ENCODE measurements at regions not wholly inside any gene's neighbourhood (a gene's known extent, or its start where the extent isn't known, plus 50 kb on each side); places are given as distances from the start of the nearest gene placed in this dataset.

- no peak for DNase-seq (ENCODE audit: low spot score)
- H3K9me3 ChIP-seq (ENCODE audit: low read depth) = no peaks in the 10 kb centered on the region
- H3K4me3 ChIP-seq = no peak overlapping the region
- Mint-ChIP-seq H3K27me3 (ENCODE audit: insufficient read depth, low read depth) (no peaks in the 10 kb centered on the region), H3K27ac (no peak overlapping the region), H3K4me1 (no peaks in the 10 kb centered on the region), H3K36me3 (no peaks in the 10 kb centered on the region), H3K9me3 (no peaks in the 10 kb centered on the region), H3K4me3 (no peak overlapping the region)
- no peaks in the 10 kb centered on the region for H3F3A ChIP-seq (ENCODE audit: low read depth)
- H3K27ac ChIP-seq = no peak overlapping the region
- TF ChIP-seq CTCF (IDR thresholded peaks at IDR 0.05) (no peak), EZH2phosphoT487 (IDR thresholded peaks at IDR 0.05) (no peak), EZH2 (IDR thresholded peaks at IDR 0.05) (no peak)
- no peaks in the 10 kb centered on the region for H3K27me3 ChIP-seq
- no peak overlapping the region for H3K4me2 ChIP-seq
- H3K79me2 ChIP-seq (ENCODE audit: low read depth) = no peaks in the 10 kb centered on the region
- no peaks in the 10 kb centered on the region for H4K20me1 ChIP-seq (ENCODE audit: low read depth)
- H3K36me3 ChIP-seq = no peaks in the 10 kb centered on the region
- no peak overlapping the region for H3K9ac ChIP-seq
- H3K4me1 ChIP-seq = no peaks in the 10 kb centered on the region
- peak overlapping the region; percentile 13 for H2AFZ ChIP-seq (replicated peaks)
These were observed 122.1 kb upstream of the PHACTR1 start for GRCh38 chr6:12594530-12594893.

- H3K9ac ChIP-seq = no peak overlapping the region
- Mint-ChIP-seq H3K4me3 (no peak overlapping the region), H3K9me3 (no peaks in the 10 kb centered on the region), H3K27ac (no peak overlapping the region), H3K4me1 (peaks cover 2% of the 10 kb centered on the region), H3K36me3 (no peaks in the 10 kb centered on the region), H3K27me3 (ENCODE audit: insufficient read depth, low read depth) (no peaks in the 10 kb centered on the region)
- no peaks in the 10 kb centered on the region for H3K79me2 ChIP-seq (ENCODE audit: low read depth)
- no peak overlapping the region for H2AFZ ChIP-seq (replicated peaks)
- H3K4me1 ChIP-seq = peaks cover under 1% of the 10 kb centered on the region
- no peaks in the 10 kb centered on the region for H3K9me3 ChIP-seq (ENCODE audit: low read depth)
- no peak for DNase-seq (ENCODE audit: low spot score)
- H3K36me3 ChIP-seq = no peaks in the 10 kb centered on the region
- H3K4me3 ChIP-seq = no peak overlapping the region
- TF ChIP-seq EZH2 (IDR thresholded peaks at IDR 0.05) (no peak), CTCF (IDR thresholded peaks at IDR 0.05) (no peak), EZH2phosphoT487 (IDR thresholded peaks at IDR 0.05) (no peak)
- H3K27me3 ChIP-seq = no peaks in the 10 kb centered on the region
- H4K20me1 ChIP-seq (ENCODE audit: low read depth) = no peaks in the 10 kb centered on the region
- H3F3A ChIP-seq (ENCODE audit: low read depth) = peaks cover under 1% of the 10 kb centered on the region
- H3K27ac ChIP-seq = no peak overlapping the region
- H3K4me2 ChIP-seq = no peak overlapping the region
These were observed 121.3 kb upstream of the PHACTR1 start for GRCh38 chr6:12595161-12595811.

- Mint-ChIP-seq H3K27me3 (ENCODE audit: insufficient read depth, low read depth) (no peaks in the 10 kb centered on the region), H3K36me3 (no peaks in the 10 kb centered on the region), H3K9me3 (no peaks in the 10 kb centered on the region), H3K4me3 (no peak overlapping the region), H3K27ac (no peak overlapping the region), H3K4me1 (peaks cover 9% of the 10 kb centered on the region)
- H3K27ac ChIP-seq = no peak overlapping the region
- H3K4me2 ChIP-seq = no peak overlapping the region
- peaks cover 12% of the 10 kb centered on the region for H3K4me1 ChIP-seq
- H3K4me3 ChIP-seq = no peak overlapping the region
- no peak for DNase-seq (ENCODE audit: low spot score)
- no peak overlapping the region for H3K9ac ChIP-seq
- TF ChIP-seq EZH2 (IDR thresholded peaks at IDR 0.05) (no peak), CTCF (IDR thresholded peaks at IDR 0.05) (no peak), EZH2phosphoT487 (IDR thresholded peaks at IDR 0.05) (no peak)
- H3F3A ChIP-seq (ENCODE audit: low read depth) = peaks cover 8% of the 10 kb centered on the region
- no peaks in the 10 kb centered on the region for H3K27me3 ChIP-seq
- no peaks in the 10 kb centered on the region for H3K9me3 ChIP-seq (ENCODE audit: low read depth)
- H3K36me3 ChIP-seq = no peaks in the 10 kb centered on the region
- no peak overlapping the region for H2AFZ ChIP-seq (replicated peaks)
- H3K79me2 ChIP-seq (ENCODE audit: low read depth) = no peaks in the 10 kb centered on the region
- no peaks in the 10 kb centered on the region for H4K20me1 ChIP-seq (ENCODE audit: low read depth)
These were observed 119.8 kb upstream of the PHACTR1 start for GRCh38 chr6:12596731-12597130.
